Skeletal muscle tissue (tissue), 4 donors: ENCODE measurements at regions not wholly inside any gene's neighbourhood (a gene's known extent, or its start where the extent isn't known, plus 50 kb on each side); places are given as distances from the start of the nearest gene placed in this dataset. TPM values are rescaled to one million over a fixed set of nuclear protein-coding genes. Genes with fewer than 3 reads are reported as not detected.
"Not testable (repeated sequence)": the region's sequence is repeated elsewhere in the genome, so short reads cannot be mapped to it uniquely, and the experiment has no call there.

Experiments used
- H3K27ac ChIP-seq: one replicate; pipeline ENCODE4 v1.7.0; 2013; ENCODE audit warnings: mild to moderate bottlenecking, low read depth, low read length, inconsistent platforms
- H3K27me3 ChIP-seq, 3 donors: one replicate each; pipeline ENCODE4 v1.7.0; 2013; ENCODE audit warnings: low read length in 3 of 3; ENCODE audit not compliant: control insufficient read depth in 3 of 3, insufficient read depth in 3 of 3
- H3K36me3 ChIP-seq, 3 donors: one replicate each; pipeline ENCODE4 v1.7.0; 2013; ENCODE audit warnings: low read length in 3 of 3; ENCODE audit not compliant: control insufficient read depth in 3 of 3, insufficient read depth in 3 of 3
- H3K4me1 ChIP-seq, 3 donors: one replicate each; pipeline ENCODE4 v1.7.0; 2013; ENCODE audit warnings: low read length in 3 of 3, mild to moderate bottlenecking in 3 of 3; ENCODE audit not compliant: control insufficient read depth in 3 of 3, insufficient read depth in 3 of 3
- H3K4me3 ChIP-seq, 3 donors: one replicate each; pipeline ENCODE4 v1.7.0; 2013; ENCODE audit warnings: low read length in 3 of 3
- H3K9ac ChIP-seq, 3 donors: one replicate each; pipeline ENCODE4 v1.7.0; 2013; ENCODE audit warnings: low read length in 3 of 3, mild to moderate bottlenecking in 3 of 3, moderate library complexity in 2 of 3, low read depth in 1 of 3
- H3K9me3 ChIP-seq, 3 donors: one replicate each; pipeline ENCODE4 v1.7.0; 2013; ENCODE audit warnings: low read length in 3 of 3; ENCODE audit not compliant: control insufficient read depth in 3 of 3
- small RNA-seq: library from RNA; depleted of rRNA; stranded (forward); fragments of <200 nt; gene quantifications from one replicate; pipeline ENCODE3, GENCODE V24; 2014
- donor health status: Osteomylitis.

DNA sequence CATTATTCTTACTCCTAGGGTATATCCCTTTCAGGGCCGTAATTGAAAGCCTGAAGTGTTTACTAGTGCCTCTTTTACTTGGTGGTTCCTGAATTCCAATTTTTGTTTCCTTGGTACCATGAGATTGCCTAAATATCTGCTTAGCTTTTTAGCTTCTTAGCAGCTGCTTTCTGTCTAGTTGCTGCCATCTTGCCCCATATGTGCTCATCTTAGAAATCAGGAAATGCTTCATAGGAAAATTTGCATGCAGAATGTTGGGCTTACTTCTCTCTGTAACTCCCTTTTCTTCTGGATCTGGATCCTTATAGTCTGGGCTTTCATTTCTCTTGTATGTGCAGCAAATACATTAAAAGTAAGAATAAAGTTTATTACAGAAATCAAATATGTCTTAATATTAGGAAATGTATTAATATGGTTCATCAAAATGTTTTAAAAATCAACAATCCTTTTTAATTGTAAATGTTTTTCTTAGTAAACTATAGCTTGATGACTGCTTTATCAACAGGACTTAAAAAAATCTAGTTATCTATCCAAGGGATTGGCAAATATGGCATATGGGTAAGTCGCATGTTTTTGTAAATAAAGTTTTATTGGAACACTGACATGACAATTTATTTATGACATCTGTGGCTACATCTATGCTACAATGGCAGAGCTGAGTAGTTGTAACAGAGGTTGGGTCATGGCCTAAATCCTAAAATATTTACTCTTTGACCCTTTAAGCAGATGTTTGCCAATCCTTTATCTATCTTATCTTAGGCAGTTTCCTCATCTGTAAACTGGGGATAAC is 73.5 kb upstream of the CDK6 start:
- no peak overlapping the region for H3K9ac ChIP-seq
- H3K9me3 ChIP-seq: no peaks in the 10 kb centered on the region
- H3K4me1 ChIP-seq: no peaks in the 10 kb centered on the region
- no peak overlapping the region for H3K27ac ChIP-seq
- no peak overlapping the region for H3K4me3 ChIP-seq
- no peaks in the 10 kb centered on the region for H3K36me3 ChIP-seq
- no peaks in the 10 kb centered on the region for H3K27me3 ChIP-seq

- H3K4me1 ChIP-seq: no peaks in the 10 kb centered on the region
- no peak overlapping the region for H3K4me3 ChIP-seq
- no peaks in the 10 kb centered on the region for H3K27me3 ChIP-seq
- no peak overlapping the region for H3K9ac ChIP-seq
- H3K27ac ChIP-seq: no peak overlapping the region
- no peaks in the 10 kb centered on the region for H3K9me3 ChIP-seq
- H3K36me3 ChIP-seq: no peaks in the 10 kb centered on the region
These were observed 68.1 kb upstream of the CDK6 start for GRCh38 chr7:92904244-92905131.

GRCh38 chr7:92898798-92899197 is 62.4 kb upstream of the CDK6 start:
- H3K36me3 ChIP-seq: no peaks in the 10 kb centered on the region
- H3K4me3 ChIP-seq: no peak overlapping the region
- H3K9ac ChIP-seq: no peak overlapping the region
- no peak overlapping the region for H3K27ac ChIP-seq
- peaks cover 0 to 3% (median 0%) of the 10 kb centered on the region in 3 donors for H3K9me3 ChIP-seq
- H3K27me3 ChIP-seq: no peaks in the 10 kb centered on the region
- H3K4me1 ChIP-seq: no peaks in the 10 kb centered on the region

- not testable (repeated sequence) for H3K4me3 ChIP-seq, H3K4me1 ChIP-seq, H3K9ac ChIP-seq, H3K9me3 ChIP-seq, H3K36me3 ChIP-seq, H3K27me3 ChIP-seq, H3K27ac ChIP-seq
These were observed 58.5 kb upstream of the CDK6 start for GRCh38 chr7:92894857-92895256.

DNA sequence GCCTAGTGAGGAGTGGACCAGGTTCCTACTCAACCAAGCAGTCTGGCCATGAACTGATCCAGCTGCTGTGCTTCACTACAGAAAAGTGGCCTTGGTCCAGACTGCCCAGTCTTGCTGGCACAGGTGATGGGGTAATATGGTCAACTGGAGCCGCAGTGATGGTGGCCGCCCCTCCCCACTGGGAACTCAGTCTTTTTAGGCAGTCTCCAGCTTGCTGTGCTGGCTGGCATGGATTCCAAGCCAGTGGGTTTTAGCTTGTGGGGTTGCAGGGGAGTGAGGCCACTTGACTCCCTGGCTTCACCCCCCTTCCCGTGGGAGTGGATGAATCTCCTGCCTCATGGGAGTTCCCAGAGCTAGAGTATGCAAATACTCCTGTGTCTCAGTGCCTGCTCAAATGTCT is 52.7 kb upstream of the CDK6 start:
- Histone ChIP-seq H3K9me3 (no peaks in the 10 kb centered on the region), H3K9ac (no peak overlapping the region), H3K4me3 (no peak overlapping the region), H3K4me1 (no peaks in the 10 kb centered on the region), H3K27me3 (no peaks in the 10 kb centered on the region), H3K36me3 (no peaks in the 10 kb centered on the region), H3K27ac (no peak overlapping the region)

Small RNA genes lying in the stretch of these regions (small RNA-seq; reads per million reads assigned to genes)
- not detected for gene RN7SL7P
